ENCODE measurements at regions not wholly inside any gene's neighbourhood (a gene's known extent, or its start where the extent isn't known, plus 50 kb on each side); places are given as distances from the start of the nearest gene placed in this dataset.
A peak's percentile ranks its signal among the peaks of the same experiment; 100 is the strongest.

GRCh38 chr2:64303250-64303649 is 150.7 kb upstream of the LGALSL start:
- no peak overlapping the region for H2AFZ ChIP-seq (ENCODE audit: low read depth, low read length)
- no peaks in the 10 kb centered on the region for H3K79me2 ChIP-seq (ENCODE audit: low read length)
- H3K36me3 ChIP-seq (replicated peaks; ENCODE audit: low read depth, low read length): no peaks in the 10 kb centered on the region
- no peaks in the 10 kb centered on the region for H3K9me3 ChIP-seq (ENCODE audit: insufficient read depth, low read length)
- TF ChIP-seq CTCF (IDR thresholded peaks at IDR 0.05; ENCODE audit: low read depth, low read length): no peak
- no peak for TF ChIP-seq EZH2phosphoT487 (IDR thresholded peaks at IDR 0.05; ENCODE audit: low read depth)
- H4K20me1 ChIP-seq (ENCODE audit: insufficient read depth, low read length): no peaks in the 10 kb centered on the region
- no peak overlapping the region for H3K27ac ChIP-seq (ENCODE audit: low read length)
- peaks cover 11% of the 10 kb centered on the region for H3K27me3 ChIP-seq (ENCODE audit: low read depth, low read length)
- no peaks in the 10 kb centered on the region for H3K4me1 ChIP-seq (ENCODE audit: low read length)
- H3K4me2 ChIP-seq (ENCODE audit: low read length): no peak overlapping the region
- no peak overlapping the region for H3K9ac ChIP-seq (ENCODE audit: low read length)
- no peak overlapping the region for H3K4me3 ChIP-seq (ENCODE audit: low read length)

GRCh38 chr2:64307421-64307820 is 146.5 kb upstream of the LGALSL start:
- Histone ChIP-seq H3K79me2 (ENCODE audit: low read length) (no peaks in the 10 kb centered on the region), H4K20me1 (ENCODE audit: insufficient read depth, low read length) (no peaks in the 10 kb centered on the region), H3K36me3 (replicated peaks; ENCODE audit: low read depth, low read length) (no peaks in the 10 kb centered on the region), H3K9ac (ENCODE audit: low read length) (no peak overlapping the region), H3K4me1 (ENCODE audit: low read length) (peaks cover 5% of the 10 kb centered on the region), H3K4me3 (ENCODE audit: low read length) (no peak overlapping the region), H2AFZ (ENCODE audit: low read depth, low read length) (no peak overlapping the region), H3K27ac (ENCODE audit: low read length) (no peak overlapping the region), H3K4me2 (ENCODE audit: low read length) (no peak overlapping the region), H3K27me3 (ENCODE audit: low read depth, low read length) (no peaks in the 10 kb centered on the region), H3K9me3 (ENCODE audit: insufficient read depth, low read length) (no peaks in the 10 kb centered on the region)
- TF ChIP-seq EZH2phosphoT487 (IDR thresholded peaks at IDR 0.05; ENCODE audit: low read depth) (no peak), CTCF (IDR thresholded peaks at IDR 0.05; ENCODE audit: low read depth, low read length) (no peak)

- H3K27ac ChIP-seq (ENCODE audit: low read length): no peak overlapping the region
- no peaks in the 10 kb centered on the region for H3K9me3 ChIP-seq (ENCODE audit: insufficient read depth, low read length)
- H3K4me2 ChIP-seq (ENCODE audit: low read length): no peak overlapping the region
- no peak overlapping the region for H2AFZ ChIP-seq (ENCODE audit: low read depth, low read length)
- peaks cover 9% of the 10 kb centered on the region for H3K4me1 ChIP-seq (ENCODE audit: low read length)
- no peaks in the 10 kb centered on the region for H3K79me2 ChIP-seq (ENCODE audit: low read length)
- H3K9ac ChIP-seq (ENCODE audit: low read length): no peak overlapping the region
- no peaks in the 10 kb centered on the region for H4K20me1 ChIP-seq (ENCODE audit: insufficient read depth, low read length)
- no peak for TF ChIP-seq CTCF (IDR thresholded peaks at IDR 0.05; ENCODE audit: low read depth, low read length)
- no peak for TF ChIP-seq EZH2phosphoT487 (IDR thresholded peaks at IDR 0.05; ENCODE audit: low read depth)
- H3K4me3 ChIP-seq (ENCODE audit: low read length): no peak overlapping the region
- H3K36me3 ChIP-seq (replicated peaks; ENCODE audit: low read depth, low read length): no peaks in the 10 kb centered on the region
- peaks cover 25% of the 10 kb centered on the region for H3K27me3 ChIP-seq (ENCODE audit: low read depth, low read length)
Observed at GRCh38 chr2:64311191-64311910, 142.6 kb upstream of the LGALSL start.

GRCh38 chr2:64311948-64312621 is 141.9 kb upstream of the LGALSL start:
- peak overlapping the region; percentile 74; the same call in 1 of the 2 replicates for H2AFZ ChIP-seq (ENCODE audit: low read depth, low read length)
- peak; percentile 72 for TF ChIP-seq CTCF (IDR thresholded peaks at IDR 0.05; ENCODE audit: low read depth, low read length)
- TF ChIP-seq EZH2phosphoT487 (IDR thresholded peaks at IDR 0.05; ENCODE audit: low read depth): no peak
- H3K9me3 ChIP-seq (ENCODE audit: insufficient read depth, low read length): no peaks in the 10 kb centered on the region
- no peaks in the 10 kb centered on the region for H3K79me2 ChIP-seq (ENCODE audit: low read length)
- H3K27me3 ChIP-seq (ENCODE audit: low read depth, low read length): peaks cover 25% of the 10 kb centered on the region
- H3K9ac ChIP-seq (ENCODE audit: low read length): no peak overlapping the region
- H4K20me1 ChIP-seq (ENCODE audit: insufficient read depth, low read length): no peaks in the 10 kb centered on the region
- H3K36me3 ChIP-seq (replicated peaks; ENCODE audit: low read depth, low read length): no peaks in the 10 kb centered on the region
- peak overlapping the region; percentile 44 for H3K4me3 ChIP-seq (ENCODE audit: low read length)
- H3K27ac ChIP-seq (ENCODE audit: low read length): no peak overlapping the region
- H3K4me2 ChIP-seq (ENCODE audit: low read length): peak overlapping the region; percentile 63
- H3K4me1 ChIP-seq (ENCODE audit: low read length): peaks cover 9% of the 10 kb centered on the region

Measured in OCI-LY3 (cell line).